ENCODE measurements at regions not wholly inside any gene's neighbourhood (a gene's known extent, or its start where the extent isn't known, plus 50 kb on each side); places are given as distances from the start of the nearest gene placed in this dataset.
"Not testable (repeated sequence)": the region's sequence is repeated elsewhere in the genome, so short reads cannot be mapped to it uniquely, and the experiment has no call there.

GRCh38 chr4:176618138-176618537 is 174.6 kb downstream of the VEGFC start:
- Mint-ChIP-seq H3K27me3 (ENCODE audit: unreplicated experiment) (peaks cover 20% of the 10 kb centered on the region), H3K4me3 (ENCODE audit: unreplicated experiment) (no peak overlapping the region)
- no peak for TF ChIP-seq CTCF (IDR thresholded peaks at IDR 0.05)

GRCh38 chr4:176619430-176619829 is 173.3 kb downstream of the VEGFC start:
- TF ChIP-seq CTCF (IDR thresholded peaks at IDR 0.05), result no peak
- no peak overlapping the region for H3K27ac Mint-ChIP-seq (ENCODE audit: unreplicated experiment)
- H3K4me3 Mint-ChIP-seq (ENCODE audit: unreplicated experiment), result no peak overlapping the region
- H3K36me3 Mint-ChIP-seq (ENCODE audit: unreplicated experiment), result no peaks in the 10 kb centered on the region
- H3K4me1 Mint-ChIP-seq (ENCODE audit: unreplicated experiment), result peaks cover 14% of the 10 kb centered on the region
- no peak for DNase-seq (ENCODE audit: extremely low spot score, unreplicated experiment)
- no peaks in the 10 kb centered on the region for H3K9me3 Mint-ChIP-seq (ENCODE audit: unreplicated experiment)
- H3K27me3 Mint-ChIP-seq (ENCODE audit: unreplicated experiment), result peaks cover 20% of the 10 kb centered on the region

More at GRCh38 chr4:176618138-176618537, 174.6 kb downstream of the VEGFC start:
- Mint-ChIP-seq H3K9me3 (ENCODE audit: unreplicated experiment) (no peaks in the 10 kb centered on the region), H3K27ac (ENCODE audit: unreplicated experiment) (no peak overlapping the region), H3K36me3 (ENCODE audit: unreplicated experiment) (no peaks in the 10 kb centered on the region), H3K4me1 (ENCODE audit: unreplicated experiment) (peaks cover 14% of the 10 kb centered on the region)
- DNase-seq (ENCODE audit: extremely low spot score, unreplicated experiment), result no peak

GRCh38 chr4:176622251-176622948 is 170.3 kb downstream of the VEGFC start:
- Mint-ChIP-seq H3K4me3 (ENCODE audit: unreplicated experiment) (no peak overlapping the region), H3K36me3 (ENCODE audit: unreplicated experiment) (no peaks in the 10 kb centered on the region), H3K27ac (ENCODE audit: unreplicated experiment) (no peak overlapping the region), H3K27me3 (ENCODE audit: unreplicated experiment) (peaks cover 25% of the 10 kb centered on the region), H3K4me1 (ENCODE audit: unreplicated experiment) (peaks cover 14% of the 10 kb centered on the region), H3K9me3 (ENCODE audit: unreplicated experiment) (no peaks in the 10 kb centered on the region)
- DNase-seq (ENCODE audit: extremely low spot score, unreplicated experiment), result no peak
- TF ChIP-seq CTCF (IDR thresholded peaks at IDR 0.05), result no peak

- not testable (repeated sequence) for H3K36me3 Mint-ChIP-seq (ENCODE audit: unreplicated experiment); H3K9me3 Mint-ChIP-seq (ENCODE audit: unreplicated experiment); H3K4me3 Mint-ChIP-seq (ENCODE audit: unreplicated experiment); DNase-seq (ENCODE audit: extremely low spot score, unreplicated experiment); H3K27ac Mint-ChIP-seq (ENCODE audit: unreplicated experiment)
- H3K4me1 Mint-ChIP-seq (ENCODE audit: unreplicated experiment), result peaks cover 14% of the 10 kb centered on the region
- H3K27me3 Mint-ChIP-seq (ENCODE audit: unreplicated experiment), result peaks cover 22% of the 10 kb centered on the region
Observed at GRCh38 chr4:176624983-176625610, 167.6 kb downstream of the VEGFC start.

GRCh38 chr4:176627916-176628315 is 164.8 kb downstream of the VEGFC start:
- no peak overlapping the region for H3K27ac Mint-ChIP-seq (ENCODE audit: unreplicated experiment)
- no peak for TF ChIP-seq CTCF (IDR thresholded peaks at IDR 0.05)
- no peaks in the 10 kb centered on the region for H3K36me3 Mint-ChIP-seq (ENCODE audit: unreplicated experiment)
- H3K27me3 Mint-ChIP-seq (ENCODE audit: unreplicated experiment), result peaks cover 20% of the 10 kb centered on the region
- no peak overlapping the region for H3K4me3 Mint-ChIP-seq (ENCODE audit: unreplicated experiment)
- peaks cover 4% of the 10 kb centered on the region for H3K9me3 Mint-ChIP-seq (ENCODE audit: unreplicated experiment)
- DNase-seq (ENCODE audit: extremely low spot score, unreplicated experiment), result no peak
- H3K4me1 Mint-ChIP-seq (ENCODE audit: unreplicated experiment), result peaks cover under 1% of the 10 kb centered on the region

Measured in osteocyte (in vitro differentiated cells).